ENCODE measurements at regions not wholly inside any gene's neighbourhood (a gene's known extent, or its start where the extent isn't known, plus 50 kb on each side); places are given as distances from the start of the nearest gene placed in this dataset.
"Not testable (repeated sequence)": the region's sequence is repeated elsewhere in the genome, so short reads cannot be mapped to it uniquely, and the experiment has no call there.

DNA sequence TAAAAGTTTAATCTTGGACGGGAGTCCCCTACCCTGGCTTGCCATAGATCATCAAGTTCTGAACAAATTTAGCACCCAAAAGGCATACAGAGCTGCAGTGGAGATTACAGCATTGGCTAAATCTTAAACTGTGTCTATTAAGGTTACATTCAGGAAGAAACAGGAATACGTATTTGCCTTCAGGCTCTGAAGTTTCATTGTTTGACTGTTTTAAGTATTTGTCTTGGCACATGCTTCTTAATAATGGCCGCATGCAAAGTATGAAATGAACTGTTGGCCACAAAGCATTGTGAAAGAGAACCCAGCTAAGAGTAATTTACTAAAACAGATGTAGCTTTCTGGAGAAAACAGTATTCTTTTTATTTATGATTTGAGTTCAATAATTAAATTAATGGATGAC is 63.9 kb upstream of the CNEP1R1 start:
- TF ChIP-seq, protein P1, sequence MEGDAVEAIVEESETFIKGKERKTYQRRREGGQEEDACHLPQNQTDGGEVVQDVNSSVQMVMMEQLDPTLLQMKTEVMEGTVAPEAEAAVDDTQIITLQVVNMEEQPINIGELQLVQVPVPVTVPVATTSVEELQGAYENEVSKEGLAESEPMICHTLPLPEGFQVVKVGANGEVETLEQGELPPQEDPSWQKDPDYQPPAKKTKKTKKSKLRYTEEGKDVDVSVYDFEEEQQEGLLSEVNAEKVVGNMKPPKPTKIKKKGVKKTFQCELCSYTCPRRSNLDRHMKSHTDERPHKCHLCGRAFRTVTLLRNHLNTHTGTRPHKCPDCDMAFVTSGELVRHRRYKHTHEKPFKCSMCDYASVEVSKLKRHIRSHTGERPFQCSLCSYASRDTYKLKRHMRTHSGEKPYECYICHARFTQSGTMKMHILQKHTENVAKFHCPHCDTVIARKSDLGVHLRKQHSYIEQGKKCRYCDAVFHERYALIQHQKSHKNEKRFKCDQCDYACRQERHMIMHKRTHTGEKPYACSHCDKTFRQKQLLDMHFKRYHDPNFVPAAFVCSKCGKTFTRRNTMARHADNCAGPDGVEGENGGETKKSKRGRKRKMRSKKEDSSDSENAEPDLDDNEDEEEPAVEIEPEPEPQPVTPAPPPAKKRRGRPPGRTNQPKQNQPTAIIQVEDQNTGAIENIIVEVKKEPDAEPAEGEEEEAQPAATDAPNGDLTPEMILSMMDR (IDR thresholded peaks at IDR 0.05) = no peak
- H3K9me3 ChIP-seq = no peaks in the 10 kb centered on the region
- H3K4me3 ChIP-seq = no peak overlapping the region
- no peaks in the 10 kb centered on the region for H3K36me3 ChIP-seq (ENCODE audit: insufficient read depth in 1 of 2, low read depth in 1 of 2)
- 40 to 58% (median 43%) methylated on average over 3 of the region's 3 CpGs for WGBS, 3 donors
- H3K27ac ChIP-seq = no peak overlapping the region
- intact Hi-C loops (cut with DNase I) = no loop called here
- H3K27me3 ChIP-seq (ENCODE audit: insufficient read depth in 3 of 3, low read length in 2 of 3) = peaks cover 0 to 2% (median 0%) of the 10 kb centered on the region in 3 donors
- ATAC-seq = no peak
- no peaks in the 10 kb centered on the region for H3K4me1 ChIP-seq
- DNase-seq = no peak

DNA sequence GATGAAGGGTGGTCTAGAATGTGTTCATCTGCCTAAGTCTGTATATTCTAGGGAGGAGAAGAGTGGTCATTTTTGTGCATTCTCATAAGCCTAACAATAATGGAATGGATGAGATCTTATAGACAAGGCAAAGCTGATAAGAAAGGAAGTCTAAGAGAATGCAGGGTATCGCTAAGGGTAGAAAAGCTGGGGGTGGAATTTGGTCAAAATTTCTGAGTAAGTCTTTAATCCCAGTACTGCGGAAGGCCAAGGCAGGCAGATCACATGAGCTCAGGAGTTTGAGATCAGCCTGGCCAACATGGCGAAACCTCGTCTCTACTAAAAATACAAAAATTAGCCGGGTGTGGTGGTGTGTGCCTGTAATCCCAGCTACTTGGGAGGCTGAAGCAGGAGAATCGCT is 62.5 kb upstream of the CNEP1R1 start:
- H3K36me3 ChIP-seq (ENCODE audit: insufficient read depth in 1 of 2, low read depth in 1 of 2); H3K27ac ChIP-seq; ATAC-seq; DNase-seq; H3K4me1 ChIP-seq; H3K4me3 ChIP-seq; intact Hi-C loops (cut with DNase I); H3K9me3 ChIP-seq; H3K27me3 ChIP-seq (ENCODE audit: insufficient read depth in 3 of 3, low read length in 2 of 3): not testable (repeated sequence)
- WGBS, 3 donors = 95 to 99% (median 96%) methylated on average over 5 to 6 of the region's 6 CpGs

DNA sequence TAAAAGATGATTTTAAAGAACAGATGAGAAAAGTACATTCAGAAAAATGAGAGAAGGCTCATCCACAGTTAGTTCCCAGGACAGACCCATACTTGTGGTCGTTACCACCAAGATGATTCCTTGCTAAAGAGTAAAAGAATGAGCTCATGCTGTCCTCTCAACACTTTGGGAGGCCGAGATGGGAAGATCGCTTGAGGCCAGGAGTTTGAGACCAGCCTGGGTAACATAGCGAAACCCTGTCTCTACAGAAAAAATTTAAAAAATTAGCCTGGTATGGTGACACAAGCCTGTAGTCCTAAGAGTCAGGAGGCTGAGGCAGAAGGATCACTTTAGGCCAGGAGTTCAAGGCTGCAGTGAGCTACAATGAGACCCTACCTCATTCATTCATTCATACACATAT is 60.7 kb upstream of the CNEP1R1 start:
- Histone ChIP-seq H3K9me3 (no peaks in the 10 kb centered on the region), H3K27me3 (ENCODE audit: insufficient read depth in 3 of 3, low read length in 2 of 3) (peaks cover 0 to 18% (median 2%) of the 10 kb centered on the region in 3 donors), H3K4me3 (no peak overlapping the region), H3K27ac (no peak overlapping the region), H3K36me3 (ENCODE audit: insufficient read depth in 1 of 2, low read depth in 1 of 2) (no peaks in the 10 kb centered on the region), H3K4me1 (no peaks in the 10 kb centered on the region)
- ATAC-seq = no peak
- TF ChIP-seq, protein P1 (IDR thresholded peaks at IDR 0.05) = no peak
- DNase-seq = no peak
- intact Hi-C loops (cut with DNase I) = no loop called here
- 78 to 89% (median 89%) methylated on average over 4 of the region's 4 CpGs for WGBS, 3 donors

DNA sequence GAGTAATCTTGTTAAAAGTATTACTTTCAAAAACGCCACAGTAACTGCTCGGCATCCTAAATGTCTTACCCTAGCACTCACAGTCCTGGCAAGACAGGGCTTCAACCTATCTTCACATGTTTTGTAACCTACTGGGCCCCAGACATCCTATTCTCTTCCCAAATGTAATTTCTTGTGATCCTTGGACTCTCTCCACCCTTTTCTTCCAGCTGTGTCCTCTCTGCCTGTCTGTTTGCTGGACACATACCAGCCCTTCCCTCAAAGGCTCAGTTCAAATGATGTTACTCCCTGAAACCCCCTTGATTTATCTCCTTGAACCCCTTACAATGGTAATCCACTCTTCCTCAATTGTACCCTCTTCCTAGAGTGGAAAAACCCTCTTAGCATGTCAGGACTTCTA is 60.1 kb upstream of the CNEP1R1 start:
- WGBS, 3 donors = 82 to 89% (median 88%) methylated on average over 2 of the region's 2 CpGs
- Histone ChIP-seq H3K27ac (no peak overlapping the region), H3K4me3 (no peak overlapping the region), H3K36me3 (ENCODE audit: insufficient read depth in 1 of 2, low read depth in 1 of 2) (no peaks in the 10 kb centered on the region), H3K9me3 (no peaks in the 10 kb centered on the region), H3K4me1 (no peaks in the 10 kb centered on the region), H3K27me3 (ENCODE audit: insufficient read depth in 3 of 3, low read length in 2 of 3) (peaks cover 0 to 18% (median 2%) of the 10 kb centered on the region in 3 donors)
- DNase-seq (no peak), ATAC-seq (no peak)
- intact Hi-C loops (cut with DNase I) = no loop called here
- TF ChIP-seq, protein P1 (IDR thresholded peaks at IDR 0.05) = no peak

DNA sequence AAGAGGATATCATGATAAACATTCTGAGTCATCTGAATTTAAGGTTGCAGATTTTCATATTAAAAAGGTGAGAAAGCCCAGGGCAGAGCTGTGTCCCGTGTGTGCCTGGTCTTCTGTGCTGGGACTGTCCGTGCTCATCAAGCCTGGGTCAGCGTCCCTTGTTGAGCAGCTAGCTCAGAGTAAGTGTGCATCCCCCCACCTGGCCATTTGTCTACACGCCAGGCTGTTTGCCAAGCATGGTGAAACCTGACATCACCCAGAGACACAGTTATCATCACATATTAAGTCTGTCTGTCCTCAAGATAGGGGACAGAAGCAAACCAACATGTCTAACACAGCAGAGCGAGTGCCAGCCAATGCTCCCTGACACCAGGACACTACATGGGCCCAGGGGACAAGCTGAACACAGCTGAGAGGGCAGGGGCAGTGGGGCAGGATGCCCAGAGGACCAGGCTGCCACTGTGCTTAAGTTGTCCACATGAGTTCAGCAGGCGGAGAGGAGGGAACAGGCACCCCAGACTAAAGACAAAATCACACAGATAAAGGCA is 57.9 kb upstream of the CNEP1R1 start:
- Histone ChIP-seq H3K27ac (no peak overlapping the region), H3K36me3 (ENCODE audit: insufficient read depth in 1 of 2, low read depth in 1 of 2) (no peaks in the 10 kb centered on the region), H3K9me3 (no peaks in the 10 kb centered on the region), H3K4me1 (no peaks in the 10 kb centered on the region), H3K4me3 (no peak overlapping the region), H3K27me3 (ENCODE audit: insufficient read depth in 3 of 3, low read length in 2 of 3) (peaks cover 0 to 18% (median 2%) of the 10 kb centered on the region in 3 donors)
- DNase-seq (no peak), ATAC-seq (no peak)
- TF ChIP-seq, protein P1 (IDR thresholded peaks at IDR 0.05) = no peak
- intact Hi-C loops (cut with DNase I) = no loop called here
- 54 to 65% (median 55%) methylated on average over 6 of the region's 6 CpGs for WGBS, 3 donors

Measured in psoas muscle (tissue), 7 donors.